Fibroblast of skin of abdomen (primary cell): ENCODE measurements at regions not wholly inside any gene's neighbourhood (a gene's known extent, or its start where the extent isn't known, plus 50 kb on each side); places are given as distances from the start of the nearest gene placed in this dataset.
A peak's percentile ranks its signal among the peaks of the same experiment; 100 is the strongest.

Experiments used
- DNase-seq: peaks from one replicate; pipeline ENCODE4 v3.0.0-alpha.2; 2013

DNA sequence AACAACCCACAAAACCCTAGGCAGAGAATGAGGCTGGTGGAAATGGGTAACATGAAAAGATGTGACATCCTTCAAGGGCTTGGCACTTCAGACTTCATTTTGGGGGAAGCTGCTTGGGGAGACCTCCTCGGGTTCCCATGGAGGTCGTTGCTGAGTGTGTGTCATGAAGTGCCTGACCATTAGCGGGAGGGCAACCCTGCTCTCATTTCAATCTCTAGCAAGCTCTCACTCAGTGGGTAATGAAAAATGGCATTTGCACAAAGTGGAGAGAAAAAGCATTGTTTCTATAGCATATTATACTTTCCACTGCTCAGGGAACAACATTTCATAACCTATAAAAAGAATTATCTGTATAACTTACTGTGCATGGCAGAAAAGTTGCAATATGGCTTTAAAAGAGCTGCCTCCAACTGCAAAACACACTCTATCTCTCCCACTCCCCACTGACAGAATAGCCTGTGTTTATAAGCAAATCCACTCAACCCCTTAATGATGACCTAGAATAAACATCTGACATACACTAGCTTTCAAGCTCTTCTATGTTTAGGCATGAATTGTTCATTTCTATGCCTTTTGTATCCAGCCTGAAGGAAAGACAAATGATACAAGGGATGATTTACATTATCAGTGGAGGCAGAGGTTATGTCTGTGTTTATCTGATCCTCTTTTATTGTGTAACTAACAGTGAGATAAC lies 357.2 kb downstream of the ZSWIM6 start:
- DNase-seq, result no peak

DNA sequence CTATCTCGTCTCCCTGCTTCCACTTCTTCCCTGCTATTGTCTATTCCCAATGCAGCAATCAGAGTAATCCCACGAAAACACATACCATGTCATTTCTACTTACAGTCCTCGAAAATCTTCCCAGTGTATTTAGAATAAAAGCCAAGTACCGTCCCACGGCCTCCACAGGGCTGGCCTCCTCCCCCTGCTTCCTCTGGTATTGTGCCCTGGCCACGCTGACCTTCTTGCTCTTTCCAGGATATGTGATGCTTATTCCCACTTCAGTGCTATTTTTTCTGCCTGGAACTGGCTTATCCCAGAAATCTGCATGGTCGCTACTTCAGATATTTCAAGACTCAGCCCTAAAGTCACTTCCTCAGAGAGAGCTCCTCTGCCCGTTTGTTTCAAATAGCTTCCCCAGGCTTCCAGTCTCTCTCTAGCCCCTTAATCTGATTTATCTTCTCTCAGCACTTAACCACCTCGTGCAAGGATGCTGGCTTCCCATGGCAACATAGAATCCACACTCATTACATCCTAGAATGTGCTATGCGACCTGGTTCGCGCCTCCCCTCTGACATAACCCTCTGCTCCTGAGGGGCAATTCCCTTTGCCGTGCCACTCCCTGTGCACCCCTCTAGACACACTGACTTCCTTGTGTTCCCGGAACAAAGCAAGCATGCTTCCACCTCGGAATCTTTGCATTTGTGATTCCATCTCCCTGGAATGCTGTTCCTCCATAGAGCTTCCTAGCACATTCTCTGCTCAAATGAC lies 365.9 kb downstream of the ZSWIM6 start:
- DNase-seq, result no peak

DNA sequence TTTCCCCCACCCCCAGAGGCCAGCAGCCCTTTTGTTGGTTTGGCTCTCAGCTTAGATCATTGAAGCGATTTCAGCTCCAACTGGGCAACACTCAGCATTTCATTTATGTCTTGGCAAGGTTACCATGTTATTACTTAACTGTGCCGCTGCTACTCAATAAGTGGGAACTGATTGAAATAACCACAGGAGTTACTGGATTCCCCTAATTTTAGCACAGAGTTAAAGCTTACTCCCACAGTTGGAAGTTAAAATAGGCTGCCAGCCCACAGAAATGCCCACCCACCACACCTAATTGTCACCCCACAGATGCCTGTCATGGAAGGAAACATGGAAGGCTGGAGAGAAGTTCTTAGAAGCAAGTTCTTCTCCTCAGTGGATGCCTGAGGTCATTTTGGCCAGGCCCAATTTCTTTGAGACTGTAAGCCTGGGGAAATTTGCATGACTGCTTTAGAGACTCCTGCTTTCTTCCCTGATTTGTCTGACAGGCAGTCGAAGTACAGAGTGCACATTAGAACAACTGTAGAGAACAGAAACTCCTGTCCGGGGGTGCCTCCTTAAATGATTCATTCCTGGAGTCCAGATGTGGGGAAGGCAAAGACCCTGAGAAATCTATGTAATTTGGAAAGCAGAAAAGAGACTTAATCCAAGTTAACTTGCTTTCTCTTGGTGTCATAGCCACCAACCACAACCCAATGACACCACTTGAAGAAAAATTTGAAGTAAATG lies 370.0 kb downstream of the ZSWIM6 start:
- no peak for DNase-seq

DNA sequence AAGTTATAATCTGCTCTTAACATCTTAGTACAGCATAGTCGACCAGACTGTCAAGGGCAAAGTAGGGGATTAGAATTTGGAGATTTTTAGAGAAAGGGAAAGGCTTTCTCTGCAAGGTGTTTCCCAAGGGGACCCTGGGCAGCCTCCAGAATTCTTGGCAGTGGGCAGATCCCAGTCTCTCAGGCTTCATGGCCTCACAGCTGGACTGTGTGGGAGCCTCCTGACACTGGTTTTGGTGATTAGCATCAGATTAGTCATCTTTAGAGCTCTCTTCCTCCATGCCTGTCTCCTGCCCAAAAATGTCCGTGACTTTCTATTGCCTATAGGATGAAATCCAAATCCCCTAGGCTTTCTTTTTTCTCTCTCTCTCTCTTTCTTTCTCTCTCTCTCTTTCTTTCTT lies 370.7 kb downstream of the ZSWIM6 start:
- DNase-seq, result peak; percentile 4

DNA sequence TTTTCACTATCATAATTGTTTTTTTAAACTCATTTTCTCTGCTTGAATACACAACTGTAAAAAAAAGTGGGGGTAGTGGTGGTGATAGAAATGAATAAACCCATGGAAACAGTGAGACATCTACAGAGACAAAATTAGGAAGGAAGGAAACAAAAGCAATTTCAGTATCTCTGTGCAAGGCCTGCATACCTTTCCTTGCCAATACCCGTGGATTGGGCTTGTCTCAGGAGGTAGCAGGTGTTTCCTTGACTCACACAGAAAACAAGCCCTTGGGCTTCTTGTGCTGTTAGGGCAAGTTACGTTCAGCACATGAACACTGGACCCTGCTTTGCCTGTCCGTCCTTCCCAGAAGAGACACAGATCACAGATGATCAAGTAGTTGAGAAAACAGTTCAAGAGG lies 372.2 kb downstream of the ZSWIM6 start:
- no peak for DNase-seq

DNA sequence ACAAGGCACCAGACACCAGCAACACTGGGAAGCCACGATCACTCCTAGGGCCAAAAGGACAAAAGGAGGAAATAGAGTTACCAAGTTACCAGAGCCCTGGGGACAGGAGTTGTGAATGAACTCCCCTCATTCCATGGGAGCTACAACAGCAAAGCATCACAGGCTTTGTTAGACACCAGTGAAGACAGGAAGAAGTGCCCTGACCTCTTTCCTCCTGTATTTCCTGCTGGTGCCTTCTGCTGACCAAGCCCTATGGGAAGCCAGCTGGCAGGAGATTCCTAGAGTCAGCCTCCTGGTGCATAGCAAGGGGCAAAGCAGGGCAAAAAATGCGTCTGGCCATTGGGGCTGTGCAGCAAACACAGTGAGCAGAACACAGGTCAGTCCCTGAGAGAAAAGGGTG lies 374.7 kb downstream of the ZSWIM6 start:
- no peak for DNase-seq

DNA sequence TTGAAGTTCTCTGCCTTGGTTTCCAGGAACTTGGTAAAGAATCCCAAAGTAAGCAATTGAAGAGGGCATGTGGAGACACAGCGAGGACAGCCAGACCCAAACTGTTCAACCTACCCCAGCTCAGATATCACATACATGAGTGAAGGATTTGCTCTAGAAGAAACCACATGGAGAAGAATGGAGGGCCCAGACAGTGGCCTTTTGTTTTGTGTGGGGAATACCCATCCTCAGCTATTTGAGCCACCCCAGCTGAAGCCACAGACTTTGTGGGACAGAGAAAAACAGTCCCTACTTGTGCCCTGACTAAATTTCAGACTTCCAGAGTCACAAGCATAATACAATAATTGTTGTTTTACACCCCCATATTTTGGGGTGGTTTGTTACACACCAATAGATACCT lies 387.1 kb downstream of the ZSWIM6 start:
- DNase-seq, result no peak

DNA sequence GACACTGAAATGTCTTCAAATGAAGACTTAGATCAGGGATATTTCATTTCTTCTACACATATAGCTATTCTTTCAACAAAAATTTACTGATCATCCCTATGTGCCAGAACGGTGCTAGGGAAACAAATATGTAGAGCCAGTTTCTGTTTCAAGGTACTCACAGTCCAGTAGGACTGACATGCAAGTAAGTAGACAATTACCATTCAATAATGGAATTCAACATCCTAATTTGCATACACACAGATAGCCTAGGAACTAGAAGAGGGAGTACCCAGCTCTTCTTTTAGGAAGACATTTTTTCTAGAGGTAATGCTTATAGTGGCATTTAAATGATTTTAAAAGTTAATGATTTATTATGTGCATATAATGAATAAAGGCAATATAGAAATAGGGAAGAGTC lies 388.8 kb downstream of the ZSWIM6 start:
- no peak for DNase-seq

DNA sequence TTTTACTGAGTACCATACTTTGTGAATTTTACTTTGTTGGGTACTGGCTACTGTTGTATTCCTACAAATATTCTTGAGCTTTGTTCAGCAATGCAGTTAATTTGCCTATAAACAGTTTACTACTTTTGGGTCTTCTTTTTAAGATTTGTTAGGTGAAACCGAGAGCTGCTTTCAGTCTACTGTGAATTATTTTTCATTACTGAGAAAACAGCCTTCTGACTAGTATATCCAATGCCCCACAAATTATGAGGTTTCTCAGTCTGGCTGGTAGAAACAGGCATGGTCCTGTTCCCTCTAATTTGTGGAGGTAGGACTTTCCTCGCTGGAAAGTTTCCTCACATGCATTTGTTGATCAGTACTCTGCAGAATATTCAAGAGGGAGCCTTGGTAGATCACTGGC lies 392.0 kb downstream of the ZSWIM6 start:
- DNase-seq, result no peak

DNA sequence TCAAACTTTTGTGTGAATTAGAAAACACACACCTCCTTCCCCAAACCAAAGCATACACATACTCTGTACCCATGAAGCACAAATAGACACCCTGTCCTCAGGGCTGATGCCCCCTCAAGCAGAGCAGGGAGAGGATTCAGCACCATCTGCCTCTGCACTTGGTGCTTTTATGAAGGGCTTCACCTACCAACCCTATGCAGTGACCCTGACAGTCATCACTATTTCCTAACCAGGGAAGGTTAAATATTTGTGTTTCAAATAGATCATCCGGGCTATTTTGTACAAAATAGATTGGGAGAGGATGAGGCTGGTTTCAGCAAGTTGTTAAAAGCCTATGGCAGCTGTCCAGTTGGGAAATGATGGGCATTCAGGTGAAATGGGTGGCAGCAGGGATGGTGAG lies 396.2 kb downstream of the ZSWIM6 start:
- no peak for DNase-seq

DNA sequence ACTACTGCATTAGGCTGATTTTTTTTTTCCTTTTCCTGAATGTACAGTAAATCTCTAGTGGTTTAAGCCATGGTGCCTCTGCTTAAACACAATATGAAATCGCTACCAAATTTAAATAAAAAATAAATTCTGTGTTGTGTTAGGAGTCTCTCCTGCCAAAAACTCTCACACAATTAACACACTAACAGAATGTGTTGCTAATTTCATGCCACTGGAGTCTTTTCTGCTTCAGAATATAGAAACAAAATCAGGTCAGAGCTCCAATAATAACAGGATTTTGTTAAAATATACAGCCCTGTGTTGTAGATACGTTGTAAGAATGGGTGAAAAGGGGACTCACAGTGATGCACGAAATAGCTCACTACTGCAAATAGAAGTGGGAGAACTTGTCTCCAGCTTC lies 398.8 kb downstream of the ZSWIM6 start:
- no peak for DNase-seq

DNA sequence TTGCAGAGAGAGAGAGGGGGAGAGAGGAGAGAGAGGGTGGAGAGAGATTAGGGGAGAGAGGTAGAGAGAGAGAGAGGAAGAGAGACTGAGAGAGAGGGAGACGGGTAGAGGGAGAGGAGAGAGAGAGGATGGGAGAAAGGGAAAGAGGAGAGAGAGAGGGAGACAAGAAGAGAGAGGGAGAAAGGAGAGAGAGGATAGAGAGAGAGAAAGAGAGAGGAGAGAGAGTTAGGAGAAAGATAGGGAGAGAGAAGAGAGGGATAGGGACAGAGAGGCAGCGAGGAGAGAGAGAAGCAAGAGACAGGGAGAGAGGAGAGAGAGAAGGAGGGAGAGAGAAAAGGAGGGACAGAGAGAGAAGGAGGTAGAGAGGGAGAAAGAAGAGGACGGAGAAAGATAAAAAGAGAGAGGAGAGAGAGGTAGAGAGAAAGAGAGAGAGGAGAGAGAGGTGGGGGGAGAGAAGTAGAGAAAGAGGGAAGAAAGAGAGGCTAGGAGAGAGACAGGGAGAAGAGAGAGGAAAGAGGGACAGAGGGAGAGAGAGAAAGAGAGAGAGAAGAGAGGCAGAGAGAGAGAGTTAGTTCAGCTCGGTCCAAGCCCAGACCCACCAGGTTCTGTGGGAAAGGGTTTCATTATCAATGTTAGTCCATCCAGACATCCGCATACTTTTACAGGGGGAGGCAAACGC lies 399.3 kb downstream of the ZSWIM6 start:
- no peak for DNase-seq

DNA sequence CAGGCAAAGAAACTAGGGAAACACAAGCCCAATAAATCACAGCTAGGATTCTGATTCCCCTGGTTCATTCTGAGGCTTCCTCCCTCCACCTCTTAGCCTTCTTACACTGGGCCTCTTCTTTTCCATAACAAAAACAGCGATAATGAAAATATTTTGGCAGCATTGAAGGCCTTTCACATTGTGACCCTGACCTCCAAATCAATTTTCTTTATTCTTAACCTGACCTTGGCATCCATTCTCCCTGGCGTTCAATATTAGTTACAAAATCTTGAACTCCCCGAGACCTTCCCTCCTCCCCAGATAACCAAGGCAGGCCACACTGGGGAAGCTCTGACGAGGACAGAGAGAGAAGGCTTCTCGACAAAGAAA lies 399.9 kb downstream of the ZSWIM6 start:
- no peak for DNase-seq

DNA sequence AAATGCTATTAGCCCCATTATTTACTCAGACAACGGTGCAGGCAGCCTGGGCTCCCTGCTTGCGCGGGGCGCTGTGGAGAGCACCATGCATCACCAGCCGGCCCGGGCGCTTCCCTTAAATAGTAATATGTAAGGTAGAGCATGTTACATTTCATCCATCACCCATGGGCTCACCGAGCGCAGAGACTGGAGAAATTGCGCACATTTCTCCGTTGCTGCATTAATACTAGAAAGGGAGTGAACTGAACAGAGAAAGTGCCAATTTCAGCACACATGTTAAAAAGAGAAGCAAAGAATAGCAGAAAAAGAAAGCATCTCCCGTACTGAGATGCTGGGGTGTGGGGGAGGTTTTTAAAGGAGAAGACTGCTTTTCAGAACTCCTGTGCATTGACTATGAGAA lies 400.3 kb downstream of the ZSWIM6 start:
- no peak for DNase-seq

DNA sequence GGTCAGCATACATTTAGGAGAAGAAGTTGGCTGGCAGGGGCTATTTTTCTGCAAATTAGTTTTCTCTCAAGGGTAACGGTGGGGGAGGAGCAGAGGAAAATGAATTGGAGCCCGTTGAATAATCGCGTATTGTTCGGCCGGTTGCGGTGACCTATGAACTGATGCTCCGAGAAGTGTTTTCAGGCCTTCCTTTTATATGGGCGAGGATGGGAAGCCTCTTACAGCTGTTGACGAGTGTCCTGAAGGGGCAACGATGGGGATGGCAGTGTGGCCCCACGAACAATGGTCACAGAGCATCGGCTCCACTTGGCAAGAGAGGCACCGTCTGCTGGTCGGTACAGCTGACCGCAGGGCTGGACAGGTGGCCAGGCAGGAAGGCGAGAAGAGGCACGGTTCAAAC lies 400.7 kb downstream of the ZSWIM6 start:
- no peak for DNase-seq

DNA sequence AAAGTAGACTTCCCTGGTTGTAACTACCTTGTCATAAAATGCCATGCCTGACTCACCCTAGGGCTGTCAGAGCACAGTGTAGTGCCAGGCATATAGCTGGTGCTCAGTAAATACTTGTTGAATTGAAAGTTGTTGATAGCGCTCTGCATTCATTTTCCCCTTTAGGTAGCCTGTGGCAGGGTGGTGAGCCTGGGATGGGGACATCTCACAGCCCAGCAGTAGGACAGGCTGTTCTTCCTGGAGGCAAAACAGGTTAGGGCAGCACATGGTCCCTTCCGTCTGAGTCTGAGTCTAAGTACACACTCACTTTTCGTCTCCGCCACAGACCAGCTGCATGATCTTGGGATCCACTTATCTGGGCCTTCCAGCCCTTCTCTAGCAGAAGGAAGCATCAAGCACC lies 401.9 kb downstream of the ZSWIM6 start:
- DNase-seq, result no peak

DNA sequence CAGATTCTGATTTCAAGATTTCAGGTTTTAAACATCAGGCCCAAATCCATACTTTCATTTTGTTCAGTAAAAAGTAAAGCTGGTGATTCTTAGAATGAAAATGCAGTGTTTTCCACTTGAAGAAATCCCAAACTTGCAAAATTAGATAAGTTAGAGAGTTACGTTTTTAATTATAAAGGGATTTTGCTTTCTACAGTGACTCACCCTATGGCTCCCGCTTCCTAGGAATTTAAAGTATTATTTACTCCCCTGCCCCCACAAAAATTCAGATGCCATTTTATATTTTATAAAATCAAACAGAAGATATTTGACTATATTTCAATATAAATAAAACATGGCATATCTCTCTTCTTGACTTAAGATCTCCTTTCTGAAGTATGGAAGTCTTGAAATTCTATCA lies 402.9 kb downstream of the ZSWIM6 start:
- peak; percentile 66 for DNase-seq

DNA sequence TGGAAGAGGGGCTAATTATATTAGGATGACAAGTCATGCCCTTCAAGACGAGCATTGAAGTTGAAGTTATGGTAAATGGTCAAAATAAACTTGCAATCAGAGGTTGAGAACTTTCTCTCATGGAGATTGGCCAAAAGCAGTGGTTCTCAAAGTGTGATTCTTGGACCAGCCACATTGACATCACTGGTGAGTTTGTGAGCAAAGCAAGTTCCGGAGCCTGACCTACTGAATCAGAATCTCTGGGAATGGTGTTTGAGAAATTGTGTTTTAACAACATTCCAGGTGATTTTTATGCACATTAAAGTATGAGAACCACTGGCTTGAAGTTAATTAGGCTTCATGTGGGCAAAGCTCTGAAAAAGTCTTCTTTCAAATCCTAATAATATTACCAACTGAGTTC lies 403.5 kb downstream of the ZSWIM6 start:
- DNase-seq, result peak; percentile 6

DNA sequence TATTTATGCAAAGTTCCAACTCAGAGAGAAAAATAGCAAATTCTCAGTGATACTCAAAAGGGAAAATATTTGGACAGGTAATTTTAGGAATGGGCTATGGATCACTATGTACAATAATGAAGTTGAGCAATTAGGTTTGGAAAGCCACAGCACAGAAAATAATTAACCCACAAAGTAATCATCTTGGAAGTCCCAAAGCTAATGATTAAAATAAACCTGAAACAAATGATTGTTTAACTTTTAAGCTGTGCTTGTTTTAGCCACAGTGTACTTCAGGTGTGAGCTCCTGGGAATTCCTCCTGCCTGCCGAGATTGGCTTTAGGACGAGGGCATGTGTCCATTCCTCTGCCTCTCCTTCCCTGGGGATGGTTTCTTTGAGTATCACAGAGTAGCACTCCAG lies 403.9 kb downstream of the ZSWIM6 start:
- no peak for DNase-seq

DNA sequence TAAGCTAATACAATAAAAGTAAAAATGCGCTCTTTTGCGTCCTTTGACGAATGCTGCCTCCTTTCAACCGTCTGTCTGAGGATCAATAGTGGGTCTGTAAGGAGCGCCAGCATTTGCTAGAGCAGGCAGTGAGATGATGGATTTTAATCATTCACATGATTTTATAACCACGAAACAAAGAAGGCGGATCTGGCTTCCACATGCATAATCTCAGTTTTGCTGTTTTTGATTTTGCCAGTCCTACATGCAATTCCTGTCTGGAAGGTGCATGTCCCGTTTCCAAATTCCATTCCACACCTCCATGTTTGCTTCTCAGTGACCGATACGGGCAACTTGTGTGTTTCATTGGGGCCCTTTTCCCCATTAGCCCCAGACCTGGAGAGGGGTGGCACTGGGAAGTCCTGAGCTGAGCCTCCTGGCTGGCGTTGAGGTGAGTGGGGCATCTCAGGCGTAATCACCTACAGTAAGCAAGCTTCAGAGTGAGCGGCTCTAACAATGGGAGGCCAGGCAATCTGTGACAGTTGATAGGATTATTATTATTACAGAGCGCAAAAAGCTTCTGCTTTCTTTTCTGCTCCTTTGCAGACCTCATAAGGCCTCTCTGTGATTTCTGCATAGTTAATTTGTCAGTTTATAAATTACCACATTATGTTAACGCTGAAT lies 405.4 kb downstream of the ZSWIM6 start:
- no peak for DNase-seq

DNA sequence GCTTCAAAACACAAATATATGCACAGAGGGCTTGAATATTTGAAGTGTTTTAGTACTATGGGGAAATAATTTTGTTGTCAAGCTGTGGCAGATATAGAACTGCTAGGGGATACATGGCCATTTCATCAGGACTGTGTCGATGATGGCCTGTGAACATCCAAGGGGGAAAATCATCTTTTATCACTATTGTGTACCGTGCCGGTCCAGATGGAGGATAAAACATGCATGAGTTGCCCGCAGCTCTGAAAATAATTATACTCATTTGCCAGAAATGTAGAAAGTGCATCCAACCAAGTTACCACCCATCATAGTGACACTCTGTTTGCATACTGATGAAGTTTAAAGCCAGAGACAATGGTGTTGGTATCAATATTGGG lies 405.9 kb downstream of the ZSWIM6 start:
- no peak for DNase-seq

DNA sequence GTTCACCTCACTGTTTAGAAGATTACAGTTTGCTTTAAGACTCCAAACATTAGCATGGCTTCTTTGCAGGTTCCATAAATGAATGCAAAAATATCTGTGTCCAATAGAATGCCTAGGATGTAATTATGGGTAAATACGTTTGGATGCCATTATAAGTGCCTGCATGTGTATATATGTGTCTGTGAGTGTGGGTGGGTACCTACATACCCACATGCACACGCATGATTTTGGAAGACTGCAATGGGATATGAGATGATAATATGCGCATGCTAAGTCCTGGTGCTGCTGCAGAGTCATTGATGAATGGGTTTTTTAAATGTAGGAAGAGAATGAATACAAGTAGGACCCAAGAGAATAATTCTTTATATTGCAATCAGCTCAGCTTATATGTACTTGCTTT lies 406.4 kb downstream of the ZSWIM6 start:
- no peak for DNase-seq
